Trophoblast cell (in vitro differentiated cells and primary cell): ENCODE measurements at regions not wholly inside any gene's neighbourhood (a gene's known extent, or its start where the extent isn't known, plus 50 kb on each side); places are given as distances from the start of the nearest gene placed in this dataset.

ENCODE experiments used
- DNase-seq, 2 donors: peaks; one replicate each; pipeline ENCODE4 v3.0.0-alpha.2; 2016
- H2AFZ ChIP-seq: 2 replicates; pipeline ENCODE4 v1.6.1; 2013; ENCODE audit warnings: low read length, moderate library complexity, mild to moderate bottlenecking; ENCODE audit not compliant: insufficient read depth, poor library complexity
- H2AK5ac ChIP-seq: 2 replicates; pipeline ENCODE4 v1.6.1; 2013; ENCODE audit warnings: mild to moderate bottlenecking, low read length
- H2BK120ac ChIP-seq: 2 replicates; pipeline ENCODE4 v1.6.1; 2013; ENCODE audit warnings: low read length, mild to moderate bottlenecking, moderate library complexity; ENCODE audit not compliant: insufficient read depth, poor library complexity
- H2BK12ac ChIP-seq: 2 replicates; pipeline ENCODE4 v1.6.1; 2013; ENCODE audit warnings: mild to moderate bottlenecking, low read length, moderate library complexity
- H2BK5ac ChIP-seq: 2 replicates; pipeline ENCODE4 v1.6.1; 2013; ENCODE audit warnings: low read length, low read depth, moderate library complexity, mild to moderate bottlenecking; ENCODE audit not compliant: poor library complexity
- H3K14ac ChIP-seq: 2 replicates; pipeline ENCODE4 v1.6.1; 2013; ENCODE audit warnings: mild to moderate bottlenecking, low read length
- H3K18ac ChIP-seq: 2 replicates; pipeline ENCODE4 v1.6.1; 2013; ENCODE audit warnings: mild to moderate bottlenecking, low read length
- H3K23ac ChIP-seq: 2 replicates; pipeline ENCODE4 v1.6.1; 2013; ENCODE audit warnings: low read length
- H3K27ac ChIP-seq: 2 replicates; pipeline ENCODE4 v1.5.1; 2013; ENCODE audit warnings: low read depth, mild to moderate bottlenecking, inconsistent platforms, low read length, moderate library complexity
- H3K27me3 ChIP-seq: 2 replicates; pipeline ENCODE4 v1.6.1; 2013; ENCODE audit warnings: inconsistent platforms, mild to moderate bottlenecking, low read length, moderate library complexity; ENCODE audit not compliant: insufficient read depth
- H3K36me3 ChIP-seq, 2 experiments: 1 replicate in 1 of 2; 2 replicates in 1 of 2; pipeline ENCODE4 v1.6.1; 2013; ENCODE audit warnings: low read length in 2 of 2, mild to moderate bottlenecking in 2 of 2, moderate library complexity in 1 of 2; ENCODE audit not compliant: insufficient read depth in 2 of 2, control insufficient read depth in 1 of 2
- H3K4ac ChIP-seq: 2 replicates; pipeline ENCODE4 v1.6.1; 2013; ENCODE audit warnings: low read depth, mild to moderate bottlenecking, low read length, moderate library complexity
- H3K4me1 ChIP-seq, 2 experiments: 1 replicate in 1 of 2; 2 replicates in 1 of 2; pipeline ENCODE4 v1.6.1; 2013; ENCODE audit warnings: low read length in 2 of 2, mild to moderate bottlenecking in 2 of 2, moderate library complexity in 1 of 2; ENCODE audit not compliant: insufficient read depth in 2 of 2, control insufficient read depth in 1 of 2
- H3K4me2 ChIP-seq: 2 replicates; pipeline ENCODE4 v1.6.1; 2013; ENCODE audit warnings: inconsistent platforms, mild to moderate bottlenecking, low read length, moderate library complexity
- H3K4me3 ChIP-seq: 2 replicates; pipeline ENCODE4 v1.5.1; 2013; ENCODE audit warnings: mild to moderate bottlenecking, low read depth, low read length, inconsistent platforms
- H3K79me1 ChIP-seq: one replicate; pipeline ENCODE4 v1.6.1; 2013; ENCODE audit warnings: low read length
- H3K79me2 ChIP-seq: 2 replicates; pipeline ENCODE4 v1.6.1; 2013; ENCODE audit warnings: low read length, mild to moderate bottlenecking; ENCODE audit not compliant: control insufficient read depth, insufficient read depth, poor library complexity
- H3K9ac ChIP-seq: 2 replicates; pipeline ENCODE4 v1.6.1; 2013; ENCODE audit warnings: mild to moderate bottlenecking, low read length
- H3K9me3 ChIP-seq: 2 replicates; pipeline ENCODE4 v1.6.1; 2013; ENCODE audit warnings: low read depth, mild to moderate bottlenecking, control low read depth, inconsistent platforms, low read length; ENCODE audit not compliant: insufficient read depth
- H4K12ac ChIP-seq: 2 replicates; pipeline ENCODE4 v1.6.1; 2013; ENCODE audit warnings: low read depth, mild to moderate bottlenecking, low read length, moderate library complexity
- H4K8ac ChIP-seq: 2 replicates; pipeline ENCODE4 v1.6.1; 2013; ENCODE audit warnings: low read depth, mild to moderate bottlenecking, low read length, moderate library complexity
- H4K91ac ChIP-seq: one replicate; pipeline ENCODE4 v1.6.1; 2013; ENCODE audit warnings: low read depth, mild to moderate bottlenecking, low read length, moderate library complexity
- WGBS: extraction: QIAGEN DNeasy Blood & Tissue Kit; methylation state at CpG from one replicate; pipeline ENCODE4 v1.1.7; 2013; ENCODE audit warnings: missing lambda C conversion rate; ENCODE audit not compliant: insufficient read length, insufficient coverage; ENCODE audit errors: extremely low coverage; 5-methylcytosine and 5-hydroxymethylcytosine counted together

- Histone ChIP-seq H3K79me2 (no peaks in the 10 kb centered on the region), H2BK12ac (no peak overlapping the region), H2BK5ac (no peak overlapping the region), H4K8ac (no peak overlapping the region), H3K36me3 (no peaks in the 10 kb centered on the region), H3K4me3 (no peak overlapping the region), H2BK120ac (no peak overlapping the region), H3K4me2 (no peak overlapping the region), H4K91ac (no peak overlapping the region), H3K4ac (no peak overlapping the region), H3K27me3 (no peaks in the 10 kb centered on the region), H4K12ac (no peak overlapping the region), H3K23ac (no peak overlapping the region), H3K4me1 (no peaks in the 10 kb centered on the region), H2AK5ac (no peak overlapping the region), H3K18ac (no peak overlapping the region), H2AFZ (no peak overlapping the region), H3K9me3 (no peaks in the 10 kb centered on the region), H3K79me1 (no peaks in the 10 kb centered on the region), H3K27ac (no peak overlapping the region), H3K9ac (no peak overlapping the region), H3K14ac (no peak overlapping the region)
- no peak for DNase-seq
- WGBS = no CpG with 5 or more reads among the region's 3 CpGs
Measured at GRCh38 chr5:39569857-39570256, 145.1 kb upstream of the DAB2 start.

GRCh38 chr5:39566891-39567290 lies 142.1 kb upstream of the DAB2 start:
- Histone ChIP-seq H3K79me2 (no peaks in the 10 kb centered on the region), H4K8ac (no peak overlapping the region), H3K79me1 (no peaks in the 10 kb centered on the region), H3K4ac (no peak overlapping the region), H3K4me1 (no peaks in the 10 kb centered on the region), H2BK120ac (no peak overlapping the region), H3K23ac (no peak overlapping the region), H2BK12ac (no peak overlapping the region), H2AK5ac (no peak overlapping the region), H3K27me3 (no peaks in the 10 kb centered on the region), H3K4me2 (no peak overlapping the region), H2BK5ac (no peak overlapping the region), H3K36me3 (no peaks in the 10 kb centered on the region), H3K4me3 (no peak overlapping the region), H3K9ac (no peak overlapping the region), H2AFZ (no peak overlapping the region), H3K27ac (no peak overlapping the region), H3K18ac (no peak overlapping the region), H4K12ac (no peak overlapping the region), H4K91ac (no peak overlapping the region), H3K9me3 (no peaks in the 10 kb centered on the region), H3K14ac (no peak overlapping the region)
- no peak for DNase-seq

- Histone ChIP-seq H3K36me3 (no peaks in the 10 kb centered on the region), H3K4me1 (no peaks in the 10 kb centered on the region), H3K4me3 (no peak overlapping the region), H3K27ac (no peak overlapping the region), H3K27me3 (no peaks in the 10 kb centered on the region), H4K8ac (no peak overlapping the region), H3K79me2 (no peaks in the 10 kb centered on the region), H4K91ac (no peak overlapping the region), H2BK12ac (no peak overlapping the region), H3K23ac (no peak overlapping the region), H3K18ac (no peak overlapping the region), H3K79me1 (no peaks in the 10 kb centered on the region), H4K12ac (no peak overlapping the region), H3K4me2 (no peak overlapping the region), H2BK5ac (no peak overlapping the region), H3K4ac (no peak overlapping the region), H3K9ac (no peak overlapping the region), H3K9me3 (no peaks in the 10 kb centered on the region), H2BK120ac (no peak overlapping the region), H2AK5ac (no peak overlapping the region), H2AFZ (no peak overlapping the region), H3K14ac (no peak overlapping the region)
- no peak for DNase-seq
- WGBS = no CpG with 5 or more reads among the region's 3 CpGs
Measured at GRCh38 chr5:39566029-39566428, 141.2 kb upstream of the DAB2 start.

GRCh38 chr5:39561421-39561820 lies 136.6 kb upstream of the DAB2 start:
- H3K4ac ChIP-seq = no peak overlapping the region
- H2BK12ac ChIP-seq = no peak overlapping the region
- H3K9ac ChIP-seq = no peak overlapping the region
- H3K23ac ChIP-seq = no peak overlapping the region
- DNase-seq = no peak
- H3K4me3 ChIP-seq = no peak overlapping the region
- no peak overlapping the region for H3K14ac ChIP-seq
- H3K18ac ChIP-seq = no peak overlapping the region
- no peak overlapping the region for H2BK5ac ChIP-seq
- WGBS = no CpG with 5 or more reads among the region's 2 CpGs
- no peak overlapping the region for H4K8ac ChIP-seq
- H4K91ac ChIP-seq = no peak overlapping the region
- no peak overlapping the region for H2BK120ac ChIP-seq
- no peak overlapping the region for H2AFZ ChIP-seq
- no peak overlapping the region for H3K27ac ChIP-seq
- H3K9me3 ChIP-seq = no peaks in the 10 kb centered on the region
- H4K12ac ChIP-seq = no peak overlapping the region
- no peaks in the 10 kb centered on the region for H3K4me1 ChIP-seq
- H2AK5ac ChIP-seq = no peak overlapping the region
- H3K27me3 ChIP-seq = no peaks in the 10 kb centered on the region
- no peaks in the 10 kb centered on the region for H3K79me1 ChIP-seq
- no peaks in the 10 kb centered on the region for H3K36me3 ChIP-seq
- H3K4me2 ChIP-seq = no peak overlapping the region
- no peaks in the 10 kb centered on the region for H3K79me2 ChIP-seq
